AG09319 (cell line): ENCODE measurements at regions not wholly inside any gene's neighbourhood (a gene's known extent, or its start where the extent isn't known, plus 50 kb on each side); places are given as distances from the start of the nearest gene placed in this dataset.

Experiments
- DNase-seq: peaks from one replicate; pipeline ENCODE4 v3.0.0-alpha.2; 2010; ENCODE audit warnings: low read depth; ENCODE audit errors: extremely low read depth
- CTCF ChIP-seq: IDR thresholded peaks from 2 replicates; pipeline ENCODE4 v1.5.1; 2011; ENCODE audit warnings: low read depth, mild to moderate bottlenecking, inconsistent platforms, low read length, moderate library complexity

GRCh38 chr7:46494028-46494427 is 573.0 kb upstream of the IGFBP3 start:
- DNase-seq = no peak
- no peak for TF ChIP-seq CTCF

- DNase-seq = no peak
- TF ChIP-seq CTCF = no peak
Observed at GRCh38 chr7:46493196-46493595, 572.1 kb upstream of the IGFBP3 start.

- no peak for DNase-seq
- TF ChIP-seq CTCF = no peak
Observed at GRCh38 chr7:46492466-46492865, 571.4 kb upstream of the IGFBP3 start.

- no peak for TF ChIP-seq CTCF
- no peak for DNase-seq
Observed at GRCh38 chr7:46490406-46490805, 569.3 kb upstream of the IGFBP3 start.

GRCh38 chr7:46489106-46489505 is 568.0 kb upstream of the IGFBP3 start:
- TF ChIP-seq CTCF = no peak
- no peak for DNase-seq

GRCh38 chr7:46488607-46489006 is 567.5 kb upstream of the IGFBP3 start:
- no peak for DNase-seq
- TF ChIP-seq CTCF = no peak

- TF ChIP-seq CTCF = no peak
- DNase-seq = peak; percentile 20
Observed at GRCh38 chr7:46486256-46487206, 565.5 kb upstream of the IGFBP3 start.
